Stomach (tissue), 8 donors: ENCODE measurements at regions not wholly inside any gene's neighbourhood (a gene's known extent, or its start where the extent isn't known, plus 50 kb on each side); places are given as distances from the start of the nearest gene placed in this dataset.
A peak's percentile ranks its signal among the peaks of the same experiment; 100 is the strongest.
"Not testable (repeated sequence)": the region's sequence is repeated elsewhere in the genome, so short reads cannot be mapped to it uniquely, and the experiment has no call there.

ENCODE experiments used
- DNase-seq, 2 donors: peaks; one replicate each; pipeline versions ENCODE4 v3.0.0 to v3.0.0-alpha.2; 2013 to 2019
- H3K27ac ChIP-seq, 5 donors: fragments of 200-600 bp in 4 of 5; sonication (generic) in 4 of 5; one replicate each; pipeline ENCODE4 v1.5.1; 2013 to 2019; ENCODE audit warnings: mild to moderate bottlenecking in 1 of 5, moderate library complexity in 1 of 5
- H3K27me3 ChIP-seq, 3 donors: fragments of 200-600 bp; sonication (generic); one replicate each; pipeline ENCODE4 v1.5.1; 2017 to 2019; ENCODE audit warnings: mixed run types in 1 of 3
- H3K36me3 ChIP-seq, 4 donors: fragments of 200-600 bp; sonication (generic); 1 replicate in 3 of 4; 2 replicates in 1 of 4; pipeline ENCODE4 v1.5.1; 2016 to 2019
- H3K4me1 ChIP-seq, 4 donors: fragments of 200-600 bp; sonication (generic); one replicate each; pipeline ENCODE4 v1.5.1; 2016 to 2019
- H3K4me3 ChIP-seq, 4 donors: fragments of 200-600 bp; sonication (generic) in 3 of 4; one replicate each; pipeline ENCODE4 v1.5.1; 2016 to 2019; ENCODE audit warnings: mild to moderate bottlenecking in 1 of 4
- H3K9me3 ChIP-seq, 4 donors: fragments of 200-600 bp; sonication (generic); one replicate each; pipeline ENCODE4 v1.5.1; 2016 to 2019
- EP300 ChIP-seq: sonication (generic); formaldehyde crosslinking; IDR thresholded peaks from one replicate; pipeline ENCODE4 v1.6.1; 2017; ENCODE audit warnings: antibody characterized with exemption
- POLR2A ChIP-seq, 4 donors: fragments of 450-650 bp; IDR thresholded peaks; one replicate each; pipeline ENCODE4 v1.6.1; 2016; ENCODE audit warnings: antibody characterized with exemption in 4 of 4, control low read depth in 2 of 4, mild to moderate bottlenecking in 1 of 4, moderate library complexity in 1 of 4
- POLR2AphosphoS5 ChIP-seq, 3 donors: sonication (generic); formaldehyde crosslinking; IDR thresholded peaks; one replicate each; pipeline ENCODE4 v1.6.1; 2016; ENCODE audit warnings: antibody characterized with exemption in 3 of 3
- WGBS, 5 donors: extraction: QIAGEN DNeasy Blood & Tissue Kit in 3 of 5; methylation state at CpG; one replicate each; pipeline versions ENCODE4 v1.1.5 to v1.1.7; 2013 to 2018; 5-methylcytosine and 5-hydroxymethylcytosine counted together
- intact Hi-C: fragments of 100-400 bp; cut with DNase I; formaldehyde crosslinking; loops from one replicate; pipeline ENCODE4 v1.15.1; 2023; ENCODE audit warnings: low total_unique reads
- TF ChIP-seq, protein P1 (sequence below), 7 experiments: fragments of 450-650 bp in 4 of 7; fragments of 200-600 bp in 3 of 7; sonication (generic) in 3 of 7; IDR thresholded peaks; one replicate each; pipeline ENCODE4 v1.5.1; 2016 to 2019; ENCODE audit warnings: antibody characterized with exemption in 7 of 7, control low read depth in 2 of 7, mild to moderate bottlenecking in 1 of 7
- donor health status: healthy with polysubstance abuse.
- donor health status: Bipolar disorder and iron deficiency.
- donor health status: healthy.

GRCh38 chr9:105005186-105005585, 77.2 kb upstream of the ABCA1 start:
- DNase-seq: no peak
- WGBS, 5 donors: 72 to 97% (median 81%) methylated on average over 1 of the region's 1 CpG
- no peak overlapping the region for H3K4me3 ChIP-seq
- H3K9me3 ChIP-seq: no peaks in the 10 kb centered on the region
- H3K4me1 ChIP-seq: peaks cover 0 to 13% (median 8%) of the 10 kb centered on the region in 4 donors
- H3K27ac ChIP-seq: no peak overlapping the region
- intact Hi-C loops: no loop called here
- no peak for TF ChIP-seq POLR2A (IDR thresholded peaks at IDR 0.05)
- TF ChIP-seq EP300: no peak
- TF ChIP-seq, protein P1, sequence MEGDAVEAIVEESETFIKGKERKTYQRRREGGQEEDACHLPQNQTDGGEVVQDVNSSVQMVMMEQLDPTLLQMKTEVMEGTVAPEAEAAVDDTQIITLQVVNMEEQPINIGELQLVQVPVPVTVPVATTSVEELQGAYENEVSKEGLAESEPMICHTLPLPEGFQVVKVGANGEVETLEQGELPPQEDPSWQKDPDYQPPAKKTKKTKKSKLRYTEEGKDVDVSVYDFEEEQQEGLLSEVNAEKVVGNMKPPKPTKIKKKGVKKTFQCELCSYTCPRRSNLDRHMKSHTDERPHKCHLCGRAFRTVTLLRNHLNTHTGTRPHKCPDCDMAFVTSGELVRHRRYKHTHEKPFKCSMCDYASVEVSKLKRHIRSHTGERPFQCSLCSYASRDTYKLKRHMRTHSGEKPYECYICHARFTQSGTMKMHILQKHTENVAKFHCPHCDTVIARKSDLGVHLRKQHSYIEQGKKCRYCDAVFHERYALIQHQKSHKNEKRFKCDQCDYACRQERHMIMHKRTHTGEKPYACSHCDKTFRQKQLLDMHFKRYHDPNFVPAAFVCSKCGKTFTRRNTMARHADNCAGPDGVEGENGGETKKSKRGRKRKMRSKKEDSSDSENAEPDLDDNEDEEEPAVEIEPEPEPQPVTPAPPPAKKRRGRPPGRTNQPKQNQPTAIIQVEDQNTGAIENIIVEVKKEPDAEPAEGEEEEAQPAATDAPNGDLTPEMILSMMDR (IDR thresholded peaks at IDR 0.05): no peak
- no peak for TF ChIP-seq POLR2AphosphoS5 (IDR thresholded peaks at IDR 0.05)
- no peaks in the 10 kb centered on the region for H3K36me3 ChIP-seq
- H3K27me3 ChIP-seq: no peaks in the 10 kb centered on the region

- intact Hi-C loops: no loop called here
- Histone ChIP-seq H3K36me3 (no peaks in the 10 kb centered on the region), H3K4me1 (peaks cover 0 to 9% (median 8%) of the 10 kb centered on the region in 4 donors), H3K27me3 (no peaks in the 10 kb centered on the region), H3K27ac (peak overlapping the region in 2 of 5 donors; percentile 63 to 68), H3K9me3 (no peaks in the 10 kb centered on the region), H3K4me3 (no peak overlapping the region)
- DNase-seq: no peak
- TF ChIP-seq, protein P1 (IDR thresholded peaks at IDR 0.05): no peak
- TF ChIP-seq EP300 (no peak), POLR2AphosphoS5 (IDR thresholded peaks at IDR 0.05) (no peak), POLR2A (IDR thresholded peaks at IDR 0.05) (no peak)
- WGBS, 5 donors: 50 to 75% (median 68%) methylated on average over 2 of the region's 2 CpGs
Measured at GRCh38 chr9:105006514-105006913, 78.6 kb upstream of the ABCA1 start.

- peak overlapping the region in 3 of 5 donors; percentile 61 to 68 (median 63) for H3K27ac ChIP-seq
- WGBS, 5 donors: 38 to 61% (median 53%) methylated on average over 2 of the region's 2 CpGs
Measured at GRCh38 chr9:105007143-105007542, 79.2 kb upstream of the ABCA1 start.

DNA sequence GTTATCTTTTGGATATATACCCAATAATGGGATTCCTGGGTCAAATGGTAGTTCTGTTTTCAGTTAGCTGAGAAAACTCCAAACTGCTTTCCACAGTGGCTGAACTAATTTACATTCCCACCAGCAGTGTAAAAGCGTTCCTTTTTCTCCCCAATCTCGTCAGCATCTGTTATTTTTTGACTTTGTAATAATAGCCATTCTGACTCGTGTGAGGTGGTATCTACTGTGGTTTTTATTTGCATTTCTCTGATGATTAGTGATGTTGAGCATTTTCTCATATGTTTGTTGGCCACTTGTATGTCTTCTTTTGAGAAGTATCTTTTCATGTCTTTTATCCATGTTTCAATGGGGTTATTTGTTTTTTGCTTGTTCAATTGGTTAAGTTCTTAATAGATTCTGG, 82.1 kb upstream of the ABCA1 start:
- H3K4me1 ChIP-seq, intact Hi-C loops, H3K36me3 ChIP-seq, DNase-seq, H3K4me3 ChIP-seq, H3K9me3 ChIP-seq, H3K27me3 ChIP-seq, H3K27ac ChIP-seq: not testable (repeated sequence)
- WGBS, 5 donors: 69 to 80% (median 73%) methylated on average over 3 of the region's 3 CpGs

More at GRCh38 chr9:105007143-105007542, 79.2 kb upstream of the ABCA1 start:
- intact Hi-C loops: no loop called here
- TF ChIP-seq POLR2AphosphoS5 (IDR thresholded peaks at IDR 0.05): peak in 2 of 3 donors; percentile 24 to 38
- no peak for TF ChIP-seq POLR2A (IDR thresholded peaks at IDR 0.05)
- Histone ChIP-seq H3K36me3 (no peaks in the 10 kb centered on the region), H3K27me3 (no peaks in the 10 kb centered on the region), H3K4me3 (no peak overlapping the region), H3K9me3 (no peaks in the 10 kb centered on the region), H3K4me1 (peaks cover 0 to 9% (median 8%) of the 10 kb centered on the region in 4 donors)
- peak in 1 of 2 donors; percentile 26 for DNase-seq

GRCh38 chr9:105021917-105022316, 94.0 kb upstream of the ABCA1 start:
- no peak for TF ChIP-seq POLR2AphosphoS5 (IDR thresholded peaks at IDR 0.05)
- TF ChIP-seq, protein P1 (IDR thresholded peaks at IDR 0.05): no peak
- TF ChIP-seq POLR2A (IDR thresholded peaks at IDR 0.05): no peak
- TF ChIP-seq EP300: no peak
- intact Hi-C loops: no loop called here
- Histone ChIP-seq H3K9me3 (no peaks in the 10 kb centered on the region), H3K36me3 (no peaks in the 10 kb centered on the region), H3K27ac (no peak overlapping the region), H3K27me3 (no peaks in the 10 kb centered on the region), H3K4me3 (no peak overlapping the region), H3K4me1 (no peaks in the 10 kb centered on the region)
- WGBS, 5 donors: 89 to 96% (median 94%) methylated on average over 3 of the region's 3 CpGs
- DNase-seq: no peak

DNA sequence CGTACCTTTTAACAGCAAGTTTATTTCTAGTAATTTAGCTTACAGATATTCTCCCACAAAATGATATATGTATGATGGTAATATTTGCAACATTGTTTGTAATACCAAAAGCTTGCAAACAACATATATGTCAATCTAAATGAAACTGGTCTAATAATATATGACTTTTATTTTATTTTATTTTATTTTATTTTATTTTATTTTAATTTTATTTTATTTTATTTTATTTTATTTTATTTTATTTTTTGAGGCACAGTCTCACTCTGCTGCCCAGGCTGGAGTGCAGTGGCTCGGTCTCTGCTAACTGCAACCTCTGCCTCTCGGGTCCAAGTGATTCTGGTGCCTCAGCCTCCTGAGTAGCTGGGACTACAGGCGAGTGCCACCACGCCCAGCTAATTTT, 94.6 kb upstream of the ABCA1 start:
- H3K9me3 ChIP-seq, H3K27me3 ChIP-seq, H3K27ac ChIP-seq, intact Hi-C loops, H3K4me1 ChIP-seq, DNase-seq, H3K4me3 ChIP-seq, H3K36me3 ChIP-seq: not testable (repeated sequence)
- 89 to 96% (median 95%) methylated on average over 5 of the region's 5 CpGs for WGBS, 5 donors
